Stimulated activated CD4-positive, alpha-beta T cell treated with anti-CD3 and anti-CD28 coated beads, Interleukin-2, amount 100 ng/mL, for 24 hours (primary cell): ENCODE measurements at regions not wholly inside any gene's neighbourhood (a gene's known extent, or its start where the extent isn't known, plus 50 kb on each side); places are given as distances from the start of the nearest gene placed in this dataset.
"Not testable (repeated sequence)": the region's sequence is repeated elsewhere in the genome, so short reads cannot be mapped to it uniquely, and the experiment has no call there.

Source experiments
- DNase-seq, 2 donors: peaks; one replicate each; pipeline ENCODE4 v3.0.0-alpha.2; 2020

DNA sequence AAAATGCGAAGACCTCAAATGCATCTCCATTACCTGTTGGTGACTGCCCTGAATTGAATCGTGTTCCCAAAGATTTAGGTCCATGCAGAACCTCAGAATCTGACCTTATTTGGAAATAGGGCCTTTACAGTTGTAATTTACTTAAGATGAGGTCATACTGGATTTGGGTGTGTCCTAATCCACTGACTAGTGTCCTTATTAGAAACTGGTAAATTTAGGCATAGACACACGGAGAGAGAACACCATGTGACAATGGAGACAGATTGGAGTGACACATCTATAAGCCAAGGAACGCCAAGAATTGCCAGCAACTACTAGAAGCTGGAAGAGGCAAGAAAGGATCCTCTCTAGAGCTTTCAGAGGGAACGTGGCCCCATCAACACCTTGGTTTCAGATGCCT lies 203.1 kb downstream of the SMAD2 start:
- no peak for DNase-seq

GRCh38 chr18:47726550-47726949 lies 203.9 kb downstream of the SMAD2 start:
- DNase-seq = no peak

- DNase-seq = no peak
Measured at GRCh38 chr18:47725656-47726055, 204.8 kb downstream of the SMAD2 start.

DNA sequence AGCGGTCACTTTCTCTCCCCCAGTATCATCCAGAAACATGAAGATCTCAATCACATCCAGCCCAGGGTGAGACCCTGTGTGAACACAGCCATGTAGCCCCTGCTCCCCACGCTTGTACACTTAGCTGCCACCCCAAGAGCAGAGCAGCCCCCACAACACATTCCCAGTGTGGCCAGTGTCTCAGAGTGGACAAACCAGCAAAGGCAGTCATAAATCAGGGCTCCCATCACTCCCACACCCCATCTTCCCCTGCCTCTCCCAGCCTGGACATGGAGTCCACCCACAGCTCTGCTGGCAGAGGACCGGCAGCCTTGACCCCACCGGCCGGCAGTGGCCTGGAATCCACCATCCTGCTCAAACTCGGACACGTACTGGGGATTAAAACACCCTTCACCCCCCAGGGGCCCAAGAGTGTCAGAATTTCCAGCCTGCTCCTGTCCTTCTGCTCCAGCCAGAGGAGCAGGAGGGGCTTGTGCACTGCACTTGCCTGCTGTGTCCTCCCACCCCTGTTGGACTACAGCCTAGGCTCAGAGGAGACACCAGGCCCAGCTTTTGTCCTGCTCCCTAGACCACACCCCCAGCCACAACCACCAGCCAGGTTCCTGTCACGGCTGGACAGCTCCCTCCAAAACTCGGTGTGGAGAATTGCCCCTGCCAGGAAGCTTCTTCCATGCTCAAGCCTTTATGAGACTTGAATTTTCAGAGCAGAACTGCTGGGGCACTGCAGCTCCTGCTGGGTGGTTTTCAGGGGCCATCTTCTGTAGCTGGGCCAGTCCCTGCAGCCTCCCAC lies 206.1 kb downstream of the SMAD2 start:
- DNase-seq = no peak

- DNase-seq = no peak
Measured at GRCh38 chr18:47721876-47722275, 208.6 kb downstream of the SMAD2 start.

- no peak for DNase-seq
Measured at GRCh38 chr18:47720741-47721140, 209.7 kb downstream of the SMAD2 start.

DNA sequence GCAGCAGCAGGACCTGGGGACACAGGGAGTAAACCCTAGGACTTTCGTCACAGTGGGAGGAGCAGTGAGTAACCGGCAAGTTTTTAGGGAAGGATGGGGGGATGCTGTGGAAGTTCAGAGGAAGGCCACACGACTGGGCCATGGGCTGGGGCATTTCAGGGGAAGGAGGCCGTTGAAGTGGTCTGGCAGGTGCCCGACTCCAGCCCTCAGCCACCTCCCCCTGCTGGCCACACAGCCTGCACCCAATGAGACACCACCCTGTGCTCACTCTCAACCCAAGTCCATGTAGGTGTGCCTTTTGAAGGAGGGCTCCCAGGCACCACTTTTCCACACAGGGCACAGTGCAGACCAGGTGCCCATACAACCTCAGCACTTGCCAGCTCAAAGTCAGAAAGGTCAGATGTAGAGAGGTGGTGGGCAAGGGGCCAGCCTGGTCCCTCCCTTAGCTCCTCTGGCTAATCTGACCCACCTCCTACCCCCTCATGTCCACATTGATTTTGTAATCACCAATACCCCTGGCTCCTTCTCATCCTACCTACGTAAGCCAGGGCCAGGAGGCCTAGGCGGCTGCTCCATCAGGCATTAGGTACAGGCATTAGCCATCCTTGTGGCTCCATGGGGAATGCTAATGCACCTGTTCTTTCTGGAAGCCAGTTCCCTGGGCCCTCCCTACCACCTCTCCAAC lies 211.2 kb downstream of the SMAD2 start:
- no peak for DNase-seq

GRCh38 chr18:47718646-47719045 lies 211.8 kb downstream of the SMAD2 start:
- DNase-seq = no peak

- no peak for DNase-seq
Measured at GRCh38 chr18:47717257-47717656, 213.2 kb downstream of the SMAD2 start.

GRCh38 chr18:47716632-47717185 lies 213.8 kb downstream of the SMAD2 start:
- DNase-seq = no peak

DNA sequence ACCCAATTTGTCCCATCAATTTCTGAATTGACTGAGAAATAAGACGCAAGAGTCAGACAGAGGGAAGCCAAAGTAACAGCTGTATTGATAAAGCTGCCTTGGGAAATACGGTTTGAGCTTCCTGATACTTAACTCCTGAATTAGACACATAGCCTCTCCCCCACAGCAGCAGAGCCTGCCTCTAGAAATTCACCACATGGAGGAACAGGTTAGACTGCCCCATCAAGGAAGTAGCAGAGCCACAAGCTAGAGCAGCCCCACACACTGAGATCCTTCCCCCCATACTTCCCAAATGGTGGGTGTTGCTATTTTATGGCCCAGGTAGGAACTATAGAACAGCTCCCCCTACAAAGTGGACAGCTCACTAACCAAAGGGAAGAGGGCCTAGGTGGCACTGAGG lies 220.0 kb downstream of the SMAD2 start:
- no peak for DNase-seq

- DNase-seq = no peak
Measured at GRCh38 chr18:47709556-47709955, 220.9 kb downstream of the SMAD2 start.

GRCh38 chr18:47708206-47708605 lies 222.3 kb downstream of the SMAD2 start:
- DNase-seq = no peak

GRCh38 chr18:47701134-47701533 lies 229.3 kb downstream of the SMAD2 start:
- no peak for DNase-seq

GRCh38 chr18:47696870-47697269 lies 233.6 kb downstream of the SMAD2 start:
- DNase-seq = no peak

DNA sequence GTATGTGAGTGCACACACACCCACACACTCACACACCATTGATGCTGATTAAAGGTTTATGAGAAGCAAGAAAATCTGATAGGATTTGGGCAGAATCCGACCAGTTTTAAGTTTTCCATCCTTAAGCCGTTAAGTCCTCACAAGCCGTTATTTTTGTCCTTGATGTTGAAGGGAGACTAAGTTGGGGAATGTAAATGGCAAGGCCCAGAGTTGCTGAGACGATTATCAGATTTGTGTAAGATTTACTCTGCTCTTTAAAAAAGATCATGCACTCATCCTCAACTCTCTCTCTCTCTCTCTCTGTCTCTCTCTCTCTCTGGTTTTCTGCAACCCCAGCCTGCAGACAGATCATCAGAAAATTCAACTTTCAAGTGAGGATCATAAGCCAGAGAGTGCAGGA lies 238.8 kb downstream of the SMAD2 start:
- DNase-seq = no peak

GRCh38 chr18:47690778-47691177 lies 239.7 kb downstream of the SMAD2 start:
- DNase-seq = not testable (repeated sequence)

DNA sequence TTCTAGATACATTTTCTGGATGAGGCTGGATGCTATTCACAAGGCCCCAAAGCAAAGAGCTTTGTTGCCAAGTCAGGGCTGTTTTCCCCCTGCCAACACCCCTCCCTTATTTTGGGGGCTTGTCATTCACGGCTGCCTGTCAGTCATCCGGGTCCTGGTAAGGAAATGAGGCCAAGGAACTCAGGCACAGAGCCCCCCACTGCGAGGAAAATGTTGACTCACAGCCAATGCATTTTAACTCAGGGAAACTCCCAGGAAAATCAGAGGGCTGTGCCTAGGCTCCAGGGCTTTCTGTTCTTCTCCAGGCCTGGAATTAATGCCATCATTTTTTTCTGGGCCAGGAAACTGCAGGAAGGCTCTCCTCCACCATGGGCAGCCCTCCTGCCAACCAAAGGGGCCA lies 241.1 kb downstream of the SMAD2 start:
- no peak for DNase-seq

GRCh38 chr18:47686806-47687205 lies 243.7 kb downstream of the SMAD2 start:
- DNase-seq = no peak

- DNase-seq = no peak
Measured at GRCh38 chr18:47683774-47684173, 246.7 kb downstream of the SMAD2 start.

- DNase-seq = no peak
Measured at GRCh38 chr18:47682876-47683275, 247.6 kb downstream of the SMAD2 start.

DNA sequence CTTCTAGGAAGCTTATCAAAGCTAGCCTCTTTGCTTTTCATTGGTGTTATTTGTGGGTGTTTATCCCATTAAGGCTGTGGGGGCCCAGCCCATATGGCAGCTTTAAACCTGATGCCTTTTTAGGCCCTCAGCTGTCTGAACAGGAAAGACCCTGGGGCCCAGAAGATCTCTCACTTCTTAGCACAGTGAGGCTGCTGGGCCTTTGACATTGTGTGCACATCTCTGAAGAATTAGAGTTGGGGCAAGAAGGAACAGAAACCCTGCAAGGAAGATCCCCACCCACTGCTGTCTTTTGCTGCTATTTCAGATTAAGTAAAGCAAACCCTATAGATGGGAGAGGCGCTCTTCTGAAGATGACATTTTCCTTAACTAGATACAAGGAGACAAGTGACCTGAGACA lies 250.0 kb downstream of the SMAD2 start:
- DNase-seq = no peak

- no peak for DNase-seq
Measured at GRCh38 chr18:47679864-47680263, 250.6 kb downstream of the SMAD2 start.

DNA sequence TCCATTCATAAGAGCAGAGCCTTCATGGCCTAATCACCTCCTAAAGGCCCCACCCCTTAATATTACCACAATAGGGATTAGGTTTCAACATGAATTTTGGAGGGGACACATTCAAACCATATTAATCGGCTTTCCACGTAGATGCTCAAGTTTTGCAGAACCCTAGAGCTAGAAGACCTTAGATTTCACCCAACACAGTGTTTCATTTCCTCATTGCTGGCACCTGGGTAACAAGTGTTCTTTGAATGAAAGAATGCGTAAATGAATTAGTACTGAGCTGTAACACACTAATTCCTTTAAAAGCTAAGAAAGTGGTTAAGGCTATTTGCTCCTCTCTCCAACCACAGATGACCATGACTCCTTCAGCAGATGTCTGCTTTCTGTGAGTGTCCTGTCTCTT lies 252.5 kb downstream of the SMAD2 start:
- DNase-seq = no peak
